GM18868 (cell line): ENCODE measurements at regions not wholly inside any gene's neighbourhood (a gene's known extent, or its start where the extent isn't known, plus 50 kb on each side); places are given as distances from the start of the nearest gene placed in this dataset.
"Not testable (repeated sequence)": the region's sequence is repeated elsewhere in the genome, so short reads cannot be mapped to it uniquely, and the experiment has no call there.

Experiments used
- ATAC-seq: cut with Tn5 transposase; IDR thresholded peaks from one replicate; pipeline ENCODE4 v1.9.1; 2021; ENCODE audit warnings: mild to moderate bottlenecking, moderate library complexity; ENCODE audit not compliant: unreplicated experiment

GRCh38 chr18:14959550-14959949 is 211.6 kb downstream of the ANKRD30B start:
- no peak for ATAC-seq

GRCh38 chr18:14961991-14962390 is 214.0 kb downstream of the ANKRD30B start:
- ATAC-seq, result no peak

- no peak for ATAC-seq
Measured at GRCh38 chr18:14962626-14963025, 214.7 kb downstream of the ANKRD30B start.

GRCh38 chr18:14963246-14963645 is 215.3 kb downstream of the ANKRD30B start:
- no peak for ATAC-seq

- no peak for ATAC-seq
Measured at GRCh38 chr18:14964002-14964401, 216.0 kb downstream of the ANKRD30B start.

GRCh38 chr18:14964406-14964805 is 216.4 kb downstream of the ANKRD30B start:
- no peak for ATAC-seq

GRCh38 chr18:14964976-14965375 is 217.0 kb downstream of the ANKRD30B start:
- not testable (repeated sequence) for ATAC-seq

- no peak for ATAC-seq
Measured at GRCh38 chr18:14965553-14965952, 217.6 kb downstream of the ANKRD30B start.

GRCh38 chr18:14967246-14967645 is 219.3 kb downstream of the ANKRD30B start:
- not testable (repeated sequence) for ATAC-seq

GRCh38 chr18:14969500-14969899 is 221.5 kb downstream of the ANKRD30B start:
- no peak for ATAC-seq

- ATAC-seq, result no peak
Measured at GRCh38 chr18:14970027-14970426, 222.1 kb downstream of the ANKRD30B start.

GRCh38 chr18:14971461-14972185 is 223.7 kb downstream of the ANKRD30B start:
- ATAC-seq, result no peak

GRCh38 chr18:14973421-14973820 is 225.4 kb downstream of the ANKRD30B start:
- ATAC-seq, result not testable (repeated sequence)

- ATAC-seq, result no peak
Measured at GRCh38 chr18:14974088-14974487, 226.1 kb downstream of the ANKRD30B start.

GRCh38 chr18:14974576-14974975 is 226.6 kb downstream of the ANKRD30B start:
- no peak for ATAC-seq

GRCh38 chr18:14975431-14975830 is 227.5 kb downstream of the ANKRD30B start:
- ATAC-seq, result no peak

- no peak for ATAC-seq
Measured at GRCh38 chr18:14976736-14977430, 228.9 kb downstream of the ANKRD30B start.

GRCh38 chr18:14978191-14978590 is 230.2 kb downstream of the ANKRD30B start:
- ATAC-seq, result no peak

- no peak for ATAC-seq
Measured at GRCh38 chr18:14978962-14979535, 231.1 kb downstream of the ANKRD30B start.

GRCh38 chr18:14979875-14980274 is 231.9 kb downstream of the ANKRD30B start:
- ATAC-seq, result no peak

- not testable (repeated sequence) for ATAC-seq
Measured at GRCh38 chr18:14984531-14984930, 236.6 kb downstream of the ANKRD30B start.
